Neural crest cell (in vitro differentiated cells): ENCODE measurements at regions not wholly inside any gene's neighbourhood (a gene's known extent, or its start where the extent isn't known, plus 50 kb on each side); places are given as distances from the start of the nearest gene placed in this dataset.

Experiments
- DNase-seq: peaks from one replicate; pipeline ENCODE4 v3.0.0; 2021; ENCODE audit warnings: low read depth, mixed read lengths, low spot score
- H3K27ac Mint-ChIP-seq: one replicate; pipeline ENCODE4 v1.8.0; 2021; ENCODE audit warnings: mild to moderate bottlenecking, mixed read lengths; ENCODE audit not compliant: unreplicated experiment
- H3K27me3 Mint-ChIP-seq: 2 replicates; pipeline ENCODE4 v1.8.0; 2021; ENCODE audit warnings: low read depth, mild to moderate bottlenecking, mixed read lengths
- H3K36me3 Mint-ChIP-seq: 2 replicates; pipeline ENCODE4 v1.8.0; 2021; ENCODE audit warnings: low read depth, mild to moderate bottlenecking, mixed read lengths
- H3K4me1 Mint-ChIP-seq: 2 replicates; pipeline ENCODE4 v1.8.0; 2021; ENCODE audit warnings: mixed read lengths
- H3K4me3 Mint-ChIP-seq: one replicate; pipeline ENCODE4 v1.8.0; 2021; ENCODE audit warnings: mild to moderate bottlenecking, mixed read lengths
- H3K9me3 Mint-ChIP-seq: 2 replicates; pipeline ENCODE4 v1.8.0; 2021; ENCODE audit warnings: mixed read lengths
- TF ChIP-seq, protein P1 (sequence below): fragments of 200-600 bp; sonication (generic); conservative IDR thresholded peaks from 2 replicates; pipeline ENCODE4 v1.5.0; 2021; ENCODE audit warnings: antibody characterized with exemption, mild to moderate bottlenecking

DNA sequence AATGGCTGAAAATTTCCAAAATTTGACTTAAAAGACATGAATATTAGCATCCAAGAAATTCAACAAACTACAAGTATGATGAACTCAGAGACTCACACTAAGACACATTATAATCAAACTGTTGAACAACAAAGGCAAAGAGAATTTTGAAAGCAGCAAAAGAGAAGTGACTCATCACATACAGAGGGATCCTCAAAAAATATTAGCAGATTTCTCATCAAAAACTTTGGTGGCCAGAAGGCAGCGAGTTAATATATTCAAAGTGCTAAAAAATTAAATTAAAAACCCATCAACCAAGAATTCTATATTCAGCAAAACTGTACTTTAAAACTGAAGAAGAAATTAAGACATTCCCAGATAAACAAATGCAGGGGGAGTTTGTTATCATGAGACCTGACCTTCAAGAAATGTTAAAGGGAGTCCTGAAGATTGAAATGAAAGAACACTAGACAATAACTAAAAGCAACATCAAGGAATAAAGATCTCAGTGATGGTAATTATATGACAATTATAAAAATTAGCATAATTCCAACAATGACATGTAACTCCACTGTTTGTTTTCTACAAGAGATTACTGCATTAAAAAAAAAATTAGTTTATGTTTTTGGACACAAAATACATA lies 150.0 kb downstream of the RNASET2 start:
- TF ChIP-seq, protein P1, sequence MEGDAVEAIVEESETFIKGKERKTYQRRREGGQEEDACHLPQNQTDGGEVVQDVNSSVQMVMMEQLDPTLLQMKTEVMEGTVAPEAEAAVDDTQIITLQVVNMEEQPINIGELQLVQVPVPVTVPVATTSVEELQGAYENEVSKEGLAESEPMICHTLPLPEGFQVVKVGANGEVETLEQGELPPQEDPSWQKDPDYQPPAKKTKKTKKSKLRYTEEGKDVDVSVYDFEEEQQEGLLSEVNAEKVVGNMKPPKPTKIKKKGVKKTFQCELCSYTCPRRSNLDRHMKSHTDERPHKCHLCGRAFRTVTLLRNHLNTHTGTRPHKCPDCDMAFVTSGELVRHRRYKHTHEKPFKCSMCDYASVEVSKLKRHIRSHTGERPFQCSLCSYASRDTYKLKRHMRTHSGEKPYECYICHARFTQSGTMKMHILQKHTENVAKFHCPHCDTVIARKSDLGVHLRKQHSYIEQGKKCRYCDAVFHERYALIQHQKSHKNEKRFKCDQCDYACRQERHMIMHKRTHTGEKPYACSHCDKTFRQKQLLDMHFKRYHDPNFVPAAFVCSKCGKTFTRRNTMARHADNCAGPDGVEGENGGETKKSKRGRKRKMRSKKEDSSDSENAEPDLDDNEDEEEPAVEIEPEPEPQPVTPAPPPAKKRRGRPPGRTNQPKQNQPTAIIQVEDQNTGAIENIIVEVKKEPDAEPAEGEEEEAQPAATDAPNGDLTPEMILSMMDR, result no peak
- no peaks in the 10 kb centered on the region for H3K4me1 Mint-ChIP-seq
- no peaks in the 10 kb centered on the region for H3K27me3 Mint-ChIP-seq
- no peak for DNase-seq
- peaks cover 20% of the 10 kb centered on the region for H3K36me3 Mint-ChIP-seq
- H3K9me3 Mint-ChIP-seq, result peaks cover 13% of the 10 kb centered on the region
- H3K4me3 Mint-ChIP-seq, result no peak overlapping the region
- H3K27ac Mint-ChIP-seq, result no peak overlapping the region

DNA sequence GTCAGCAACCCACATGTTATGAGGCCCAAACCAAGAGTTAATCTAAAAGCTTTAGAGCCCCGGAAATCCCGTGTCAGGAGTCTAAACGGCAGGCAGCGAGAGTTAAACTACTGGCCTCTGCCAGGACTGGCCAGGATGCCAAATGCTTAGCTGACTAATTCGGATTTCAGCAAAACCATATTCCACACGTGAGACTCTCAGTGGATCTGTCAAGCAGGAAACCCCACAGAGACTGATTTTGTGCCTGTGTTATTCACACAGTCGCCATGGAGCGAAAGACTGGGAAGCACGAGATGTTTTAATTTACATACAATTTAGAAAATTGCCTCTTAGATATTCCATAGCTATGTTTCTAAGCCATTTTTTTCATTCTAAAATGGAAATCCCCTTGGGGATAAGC lies 152.9 kb downstream of the RNASET2 start:
- H3K27ac Mint-ChIP-seq, result no peak overlapping the region
- DNase-seq, result no peak
- H3K36me3 Mint-ChIP-seq, result peaks cover 20% of the 10 kb centered on the region
- peaks cover 12% of the 10 kb centered on the region for H3K4me1 Mint-ChIP-seq
- TF ChIP-seq, protein P1, result no peak
- peaks cover 13% of the 10 kb centered on the region for H3K9me3 Mint-ChIP-seq
- no peaks in the 10 kb centered on the region for H3K27me3 Mint-ChIP-seq
- H3K4me3 Mint-ChIP-seq, result no peak overlapping the region

DNA sequence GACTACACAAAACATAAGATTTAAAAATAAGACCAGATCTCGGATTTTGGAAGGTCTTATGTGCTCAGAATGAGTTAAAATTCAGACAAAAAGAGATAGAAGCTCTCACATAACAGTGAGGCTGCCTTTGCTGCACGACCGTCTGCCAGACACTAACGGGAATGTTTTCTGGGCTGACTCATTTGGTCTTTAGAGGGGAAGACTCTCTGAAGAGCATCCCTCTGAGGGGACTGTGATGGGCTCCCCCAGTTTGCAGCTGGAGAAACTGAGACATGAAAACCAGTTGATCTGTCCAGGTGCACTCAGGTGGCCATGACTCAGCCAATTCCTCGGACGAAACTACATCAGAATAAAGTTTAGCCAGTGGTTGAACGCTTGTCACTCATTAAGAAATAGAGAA lies 153.9 kb downstream of the RNASET2 start:
- Mint-ChIP-seq H3K36me3 (peaks cover 14% of the 10 kb centered on the region), H3K4me1 (peaks cover 12% of the 10 kb centered on the region), H3K9me3 (peaks cover 13% of the 10 kb centered on the region), H3K27me3 (no peaks in the 10 kb centered on the region), H3K4me3 (no peak overlapping the region), H3K27ac (no peak overlapping the region)
- TF ChIP-seq, protein P1, result no peak
- no peak for DNase-seq

DNA sequence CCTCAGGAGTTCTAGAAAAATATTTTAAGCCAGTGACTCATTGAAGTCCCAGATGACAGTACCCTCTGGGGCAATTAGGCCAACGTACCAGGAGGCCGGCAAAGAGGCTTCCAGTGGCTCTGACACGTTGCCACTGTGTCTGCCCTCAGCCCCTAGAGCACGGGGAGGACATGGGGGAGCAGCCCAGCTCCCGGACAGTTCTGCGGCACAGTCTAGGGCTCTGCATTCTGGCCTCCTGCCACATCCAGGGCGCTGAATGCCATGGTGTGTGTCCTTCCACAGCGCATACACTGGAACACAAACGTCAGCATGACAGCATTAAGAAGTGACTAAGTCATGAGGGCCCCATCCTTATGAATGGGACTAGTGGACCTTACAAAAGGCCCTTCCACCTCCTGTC lies 156.2 kb downstream of the RNASET2 start:
- Mint-ChIP-seq H3K9me3 (no peaks in the 10 kb centered on the region), H3K36me3 (peaks cover 2% of the 10 kb centered on the region), H3K27me3 (no peaks in the 10 kb centered on the region), H3K4me3 (no peak overlapping the region), H3K27ac (no peak overlapping the region), H3K4me1 (peaks cover 12% of the 10 kb centered on the region)
- DNase-seq, result no peak
- TF ChIP-seq, protein P1, result no peak

DNA sequence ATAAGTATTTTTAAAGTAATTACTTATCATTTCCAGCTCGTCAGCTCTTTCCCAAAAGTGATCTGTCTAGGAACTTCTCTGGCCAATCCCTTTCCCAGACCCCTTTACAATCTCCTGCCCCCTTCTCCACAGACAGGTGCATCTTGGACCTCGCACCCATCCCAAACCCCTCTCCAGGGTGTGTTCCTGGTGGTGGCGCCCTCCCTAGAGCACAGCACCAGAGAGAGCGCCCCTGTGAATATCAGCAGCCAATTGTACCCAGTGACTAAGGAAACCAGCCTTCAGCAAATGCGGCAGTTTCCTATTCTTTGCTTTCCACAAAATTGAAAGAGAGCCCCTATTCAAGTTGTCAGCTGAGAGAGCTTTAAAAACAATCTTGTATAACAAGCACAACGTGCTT lies 157.7 kb downstream of the RNASET2 start:
- peaks cover 2% of the 10 kb centered on the region for H3K36me3 Mint-ChIP-seq
- DNase-seq, result no peak
- H3K4me3 Mint-ChIP-seq, result no peak overlapping the region
- TF ChIP-seq, protein P1, result no peak
- peaks cover 12% of the 10 kb centered on the region for H3K4me1 Mint-ChIP-seq
- no peak overlapping the region for H3K27ac Mint-ChIP-seq
- H3K27me3 Mint-ChIP-seq, result no peaks in the 10 kb centered on the region
- no peaks in the 10 kb centered on the region for H3K9me3 Mint-ChIP-seq
